Tibial nerve (tissue), 4 donors: ENCODE measurements at regions not wholly inside any gene's neighbourhood (a gene's known extent, or its start where the extent isn't known, plus 50 kb on each side); places are given as distances from the start of the nearest gene placed in this dataset.
"Not testable (repeated sequence)": the region's sequence is repeated elsewhere in the genome, so short reads cannot be mapped to it uniquely, and the experiment has no call there.

Source experiments
- EP300 ChIP-seq, 2 donors: sonication (generic); formaldehyde crosslinking; IDR thresholded peaks; one replicate each; pipeline ENCODE4 v1.6.1; 2017; ENCODE audit warnings: antibody characterized with exemption in 2 of 2, mild to moderate bottlenecking in 1 of 2
- POLR2A ChIP-seq, 2 donors: fragments of 450-650 bp; IDR thresholded peaks; one replicate each; pipeline ENCODE4 v1.6.1; 2017; ENCODE audit warnings: antibody characterized with exemption in 2 of 2, mild to moderate bottlenecking in 2 of 2, moderate library complexity in 2 of 2
- TF ChIP-seq, protein P1 (sequence below), 5 experiments: fragments of 200-600 bp in 3 of 5; fragments of 450-650 bp in 2 of 5; sonication (generic) in 3 of 5; IDR thresholded peaks; one replicate each; pipeline ENCODE4 v1.5.1; 2016 to 2019; ENCODE audit warnings: antibody characterized with exemption in 5 of 5, mild to moderate bottlenecking in 3 of 5, moderate library complexity in 2 of 5

DNA sequence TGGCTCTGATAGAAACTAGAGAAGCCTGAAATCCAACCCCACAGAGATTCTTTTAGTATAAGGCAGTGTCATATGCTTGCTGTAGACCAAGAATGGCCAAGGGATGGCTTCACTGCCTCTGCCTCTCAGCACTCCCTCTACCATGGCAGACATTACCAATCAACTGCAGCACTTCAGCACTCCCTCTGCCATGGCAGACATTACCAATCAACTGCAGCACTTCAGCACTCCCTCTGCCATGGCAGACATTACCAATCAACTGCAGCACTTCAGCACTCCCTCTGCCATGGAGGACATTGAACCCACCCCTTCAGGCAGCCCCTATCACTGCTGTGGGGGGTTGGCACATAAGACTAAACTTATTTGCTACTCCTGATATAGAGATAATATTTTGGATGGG is 287.8 kb downstream of the AACS start:
- not testable (repeated sequence) for TF ChIP-seq EP300, POLR2A (IDR thresholded peaks at IDR 0.05)
- TF ChIP-seq, protein P1, sequence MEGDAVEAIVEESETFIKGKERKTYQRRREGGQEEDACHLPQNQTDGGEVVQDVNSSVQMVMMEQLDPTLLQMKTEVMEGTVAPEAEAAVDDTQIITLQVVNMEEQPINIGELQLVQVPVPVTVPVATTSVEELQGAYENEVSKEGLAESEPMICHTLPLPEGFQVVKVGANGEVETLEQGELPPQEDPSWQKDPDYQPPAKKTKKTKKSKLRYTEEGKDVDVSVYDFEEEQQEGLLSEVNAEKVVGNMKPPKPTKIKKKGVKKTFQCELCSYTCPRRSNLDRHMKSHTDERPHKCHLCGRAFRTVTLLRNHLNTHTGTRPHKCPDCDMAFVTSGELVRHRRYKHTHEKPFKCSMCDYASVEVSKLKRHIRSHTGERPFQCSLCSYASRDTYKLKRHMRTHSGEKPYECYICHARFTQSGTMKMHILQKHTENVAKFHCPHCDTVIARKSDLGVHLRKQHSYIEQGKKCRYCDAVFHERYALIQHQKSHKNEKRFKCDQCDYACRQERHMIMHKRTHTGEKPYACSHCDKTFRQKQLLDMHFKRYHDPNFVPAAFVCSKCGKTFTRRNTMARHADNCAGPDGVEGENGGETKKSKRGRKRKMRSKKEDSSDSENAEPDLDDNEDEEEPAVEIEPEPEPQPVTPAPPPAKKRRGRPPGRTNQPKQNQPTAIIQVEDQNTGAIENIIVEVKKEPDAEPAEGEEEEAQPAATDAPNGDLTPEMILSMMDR (IDR thresholded peaks at IDR 0.05) = not testable (repeated sequence)
